ENCODE measurements at regions not wholly inside any gene's neighbourhood (a gene's known extent, or its start where the extent isn't known, plus 50 kb on each side); places are given as distances from the start of the nearest gene placed in this dataset.

DNA sequence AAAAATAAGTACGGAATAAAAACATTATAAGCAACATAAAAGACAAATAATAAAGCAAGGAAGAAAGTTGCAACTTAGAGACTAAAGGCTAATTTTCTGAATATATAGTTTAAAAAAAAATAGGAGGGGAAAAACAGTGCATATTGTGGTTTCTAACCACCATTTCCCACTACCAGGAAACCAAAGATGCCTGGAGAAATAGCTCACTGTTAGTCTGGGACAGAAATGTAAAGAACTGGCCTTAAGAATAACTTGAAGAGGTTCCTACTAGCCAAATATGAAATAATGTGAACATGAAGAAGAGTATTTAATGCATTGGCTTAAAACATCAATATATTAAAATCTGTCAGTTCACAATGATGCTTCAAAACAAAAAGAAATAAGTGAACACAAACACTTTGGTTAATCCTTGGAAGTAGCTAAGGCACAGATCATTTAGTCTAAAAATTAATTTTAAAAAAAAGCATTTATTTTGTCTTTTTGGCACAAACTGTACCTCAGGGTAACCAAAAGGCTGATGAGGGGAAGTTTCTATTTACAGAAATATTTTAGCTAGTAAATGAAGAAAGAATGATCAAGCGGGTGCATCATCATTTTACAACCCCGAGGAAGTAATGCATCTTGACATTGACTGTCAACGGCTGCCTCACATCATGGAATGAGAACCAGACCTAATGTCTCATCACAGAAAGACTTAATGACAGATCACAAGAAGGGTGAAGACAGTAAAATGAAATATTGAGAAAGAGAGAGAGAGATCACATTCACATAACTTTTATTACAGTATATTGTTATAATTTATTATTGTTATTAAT is 297.2 kb upstream of the LDB2 start:
- peaks cover 0 to 5% of the 10 kb centered on the region in 2 donors for H3K9me3 Mint-ChIP-seq
- no peaks in the 10 kb centered on the region for H3K4me1 Mint-ChIP-seq
- no peak overlapping the region for H3K4me3 Mint-ChIP-seq
- DNase-seq (no peak), ATAC-seq (no peak)
- H3K27me3 Mint-ChIP-seq, result no peaks in the 10 kb centered on the region
- no peak overlapping the region for H3K27ac Mint-ChIP-seq

DNA sequence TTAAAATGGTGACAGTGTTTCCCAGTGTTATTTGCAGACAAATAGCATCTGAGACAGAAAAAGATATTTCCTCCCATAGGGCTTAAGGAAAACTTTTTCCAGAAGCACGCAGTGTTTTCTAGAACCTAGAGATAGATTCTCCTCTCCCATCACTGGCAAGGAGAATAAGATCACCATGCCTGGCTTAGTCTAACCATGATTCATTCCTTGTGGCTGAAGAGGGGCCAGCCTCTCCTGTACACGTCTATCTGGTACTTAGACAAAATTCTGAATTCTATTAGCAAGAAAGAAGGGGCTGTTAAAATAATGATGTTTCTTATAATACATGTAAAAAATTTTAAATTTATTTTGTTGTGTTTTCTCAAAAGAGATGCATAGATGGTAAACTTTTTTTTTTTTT is 296.1 kb upstream of the LDB2 start:
- ATAC-seq (no peak), DNase-seq (no peak)
- Mint-ChIP-seq H3K27ac (no peak overlapping the region), H3K27me3 (no peaks in the 10 kb centered on the region), H3K4me1 (no peaks in the 10 kb centered on the region), H3K9me3 (peaks cover 5 to 8% of the 10 kb centered on the region in 2 donors), H3K4me3 (no peak overlapping the region)

DNA sequence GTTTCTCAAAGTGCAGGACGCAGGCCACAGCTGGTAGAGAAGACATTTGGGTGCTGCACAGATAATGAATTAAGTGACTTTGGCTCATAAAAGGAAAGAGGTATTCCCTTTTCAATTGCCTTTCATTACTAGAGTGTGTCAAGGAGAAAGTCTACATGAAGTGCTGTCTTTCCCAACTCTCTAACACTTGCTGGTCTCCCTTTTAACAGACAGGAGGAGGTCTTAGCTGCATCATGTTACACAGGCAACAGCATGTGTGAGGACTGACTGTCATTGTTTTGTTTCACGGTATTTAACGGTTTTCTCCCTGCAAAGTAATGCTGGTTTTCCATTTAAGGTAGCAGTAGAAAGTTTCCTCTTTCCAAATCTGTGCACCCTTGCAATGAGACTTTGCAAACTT is 291.3 kb upstream of the LDB2 start:
- no peak for ATAC-seq
- no peak for DNase-seq
- no peaks in the 10 kb centered on the region for H3K4me1 Mint-ChIP-seq
- H3K9me3 Mint-ChIP-seq, result peaks cover 0 to 18% of the 10 kb centered on the region in 2 donors
- peaks cover 11% of the 10 kb centered on the region for H3K27me3 Mint-ChIP-seq
- no peak overlapping the region for H3K4me3 Mint-ChIP-seq
- no peak overlapping the region for H3K27ac Mint-ChIP-seq

DNA sequence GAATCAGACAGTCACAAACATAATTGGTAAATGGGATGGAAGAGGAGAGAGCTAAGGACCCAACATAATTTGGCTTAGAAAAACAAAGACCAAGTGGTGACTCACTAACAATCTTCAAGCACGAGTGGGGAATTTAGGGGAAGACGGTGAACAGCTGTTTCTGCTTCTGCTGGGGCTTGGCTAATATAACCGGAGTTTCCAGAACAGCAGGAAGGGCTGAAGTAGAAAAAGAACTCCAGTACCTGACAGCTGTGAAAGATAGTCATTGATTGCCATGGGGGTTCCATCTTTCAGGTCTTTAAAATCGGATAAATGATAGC is 290.9 kb upstream of the LDB2 start:
- peaks cover 11% of the 10 kb centered on the region for H3K27me3 Mint-ChIP-seq
- no peak overlapping the region for H3K27ac Mint-ChIP-seq
- ATAC-seq (no peak), DNase-seq (no peak)
- H3K4me1 Mint-ChIP-seq, result no peaks in the 10 kb centered on the region
- H3K9me3 Mint-ChIP-seq, result peaks cover 1 to 18% of the 10 kb centered on the region in 2 donors
- no peak overlapping the region for H3K4me3 Mint-ChIP-seq

DNA sequence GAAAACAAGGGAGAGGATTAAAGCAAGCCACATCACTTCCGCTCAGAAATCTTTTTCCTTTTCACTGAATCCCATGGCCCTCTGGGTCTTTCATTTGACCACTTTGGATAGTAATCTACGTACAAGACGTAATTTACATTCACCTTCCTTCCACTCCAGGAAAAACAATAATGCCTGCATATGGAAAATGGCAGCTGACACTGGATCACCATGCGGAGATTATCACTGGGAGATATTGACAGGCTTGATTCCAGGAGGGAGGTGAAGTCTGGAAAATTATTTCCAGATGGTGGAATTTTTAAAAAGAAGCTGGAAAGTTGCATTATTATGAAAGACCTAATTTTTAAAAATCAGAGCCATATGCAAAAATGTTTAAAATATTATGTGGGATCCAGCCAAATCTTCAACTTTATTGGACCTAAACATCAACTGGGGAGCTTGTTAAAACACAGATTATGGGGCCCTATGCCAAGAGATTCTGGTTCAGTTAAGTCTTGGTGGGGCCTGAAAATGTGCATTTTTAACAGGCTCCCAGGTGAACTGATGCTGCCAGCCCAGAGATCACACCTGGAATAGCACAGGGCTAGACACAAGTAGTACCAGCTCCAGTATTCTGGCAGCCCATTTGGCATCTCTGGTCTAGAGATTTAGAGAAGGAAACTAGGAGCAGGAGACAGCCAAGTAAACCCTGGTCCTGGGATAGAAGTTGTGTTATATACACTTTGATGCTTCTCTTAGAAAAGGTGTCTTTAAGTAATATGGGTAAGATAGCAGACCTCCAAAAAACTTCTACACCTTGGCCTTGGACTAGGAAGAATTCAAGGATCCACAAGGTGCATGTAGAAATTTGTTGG is 290.3 kb upstream of the LDB2 start:
- H3K4me3 Mint-ChIP-seq, result no peak overlapping the region
- DNase-seq, result no peak
- H3K9me3 Mint-ChIP-seq, result peaks cover 3 to 18% of the 10 kb centered on the region in 2 donors
- H3K27ac Mint-ChIP-seq, result no peak overlapping the region
- no peaks in the 10 kb centered on the region for H3K4me1 Mint-ChIP-seq
- no peak for ATAC-seq
- peaks cover 11% of the 10 kb centered on the region for H3K27me3 Mint-ChIP-seq

DNA sequence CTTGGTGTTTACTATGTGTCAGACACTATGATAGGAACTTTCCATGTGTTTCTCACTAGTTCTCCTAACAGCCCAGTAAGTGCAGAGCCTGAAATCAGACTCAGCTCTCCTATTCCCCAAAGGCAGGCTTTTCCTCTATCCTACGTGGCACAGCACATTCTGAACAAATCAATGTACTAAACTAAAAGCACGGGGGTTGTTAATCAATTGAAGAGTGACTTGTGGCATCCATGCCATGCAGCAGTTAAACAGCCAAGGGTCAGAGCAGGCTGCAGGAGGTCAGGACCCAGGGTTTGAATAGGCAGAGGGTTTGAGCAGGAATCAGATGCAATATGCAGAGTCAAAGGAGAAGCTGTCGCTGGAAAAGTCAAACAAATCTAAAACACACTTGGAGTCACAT is 289.7 kb upstream of the LDB2 start:
- H3K9me3 Mint-ChIP-seq, result peaks cover 3 to 18% of the 10 kb centered on the region in 2 donors
- H3K4me1 Mint-ChIP-seq, result no peaks in the 10 kb centered on the region
- H3K4me3 Mint-ChIP-seq, result no peak overlapping the region
- no peak overlapping the region for H3K27ac Mint-ChIP-seq
- no peak for DNase-seq
- no peak for ATAC-seq
- H3K27me3 Mint-ChIP-seq, result peaks cover 11% of the 10 kb centered on the region

DNA sequence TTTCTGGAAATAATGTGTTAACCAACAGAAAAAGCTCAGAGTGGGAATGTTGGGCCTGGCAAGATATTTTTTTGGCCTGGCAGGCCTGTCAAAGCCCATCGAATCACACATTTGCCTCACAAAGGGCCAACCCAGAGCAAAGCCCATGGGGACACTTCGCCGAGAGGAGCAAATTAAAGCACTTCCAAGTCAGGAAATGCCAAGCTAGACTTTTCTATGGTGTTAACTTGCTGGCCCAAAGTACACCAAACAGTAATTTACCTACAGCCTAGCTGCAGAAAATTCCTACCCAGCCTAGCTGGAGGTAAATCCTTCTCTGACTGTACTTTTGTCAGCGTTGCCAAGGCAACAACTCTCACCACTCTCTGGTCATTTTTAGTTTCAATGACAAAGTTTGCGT is 288.6 kb upstream of the LDB2 start:
- Mint-ChIP-seq H3K9me3 (peaks cover 3 to 18% of the 10 kb centered on the region in 2 donors), H3K27me3 (peaks cover 11% of the 10 kb centered on the region), H3K4me3 (no peak overlapping the region), H3K27ac (no peak overlapping the region), H3K4me1 (no peaks in the 10 kb centered on the region)
- ATAC-seq (no peak), DNase-seq (no peak)

DNA sequence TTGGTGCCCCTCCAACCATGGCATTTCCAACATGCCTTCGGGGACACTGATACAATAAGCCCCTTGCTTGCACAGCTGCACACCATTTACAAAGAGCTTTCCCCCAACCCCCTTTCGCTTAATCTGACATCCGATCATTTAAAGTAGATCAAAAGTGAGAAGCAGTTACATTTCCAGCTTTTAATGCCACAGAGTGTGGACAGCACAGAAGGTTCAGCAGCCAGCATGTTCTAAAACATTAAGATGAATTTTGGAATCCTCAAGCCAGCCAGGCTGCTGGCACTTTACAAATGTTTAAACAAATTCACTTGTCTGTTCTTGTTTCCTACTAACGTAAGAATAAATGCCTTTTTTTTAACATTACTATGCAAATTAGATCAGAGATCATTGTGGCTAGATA is 284.4 kb upstream of the LDB2 start:
- no peak overlapping the region for H3K4me3 Mint-ChIP-seq

DNA sequence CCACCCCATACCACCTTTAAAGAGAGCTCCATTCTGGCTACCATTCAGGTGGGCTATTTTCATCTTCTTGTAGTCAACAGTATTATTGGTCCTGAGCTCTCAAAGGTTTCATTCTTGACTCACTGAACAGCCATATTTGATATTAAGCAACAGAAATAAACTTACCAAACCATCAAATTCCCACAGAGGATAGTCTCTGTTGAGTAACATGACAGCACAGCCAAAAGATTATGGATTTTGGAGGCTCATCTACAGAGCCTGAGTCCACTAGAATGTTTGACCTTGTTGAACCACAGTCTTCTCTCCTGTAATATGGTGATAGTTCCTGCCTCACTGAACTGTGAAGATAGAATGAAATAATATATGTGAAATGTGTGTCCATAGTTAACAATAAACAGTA is 276.3 kb upstream of the LDB2 start:
- Mint-ChIP-seq H3K4me3 (no peak overlapping the region), H3K27ac (no peak overlapping the region), H3K4me1 (no peaks in the 10 kb centered on the region), H3K27me3 (peaks cover 6% of the 10 kb centered on the region), H3K9me3 (no peaks in the 10 kb centered on the region)
- no peak for ATAC-seq
- DNase-seq, result no peak

More for the DNA sequence above, 284.4 kb upstream of the LDB2 start:
- peaks cover 4% of the 10 kb centered on the region for H3K27me3 Mint-ChIP-seq
- no peaks in the 10 kb centered on the region for H3K4me1 Mint-ChIP-seq
- ATAC-seq (no peak), DNase-seq (no peak)
- H3K27ac Mint-ChIP-seq, result no peak overlapping the region
- H3K9me3 Mint-ChIP-seq, result peaks cover 3 to 4% of the 10 kb centered on the region in 2 donors

DNA sequence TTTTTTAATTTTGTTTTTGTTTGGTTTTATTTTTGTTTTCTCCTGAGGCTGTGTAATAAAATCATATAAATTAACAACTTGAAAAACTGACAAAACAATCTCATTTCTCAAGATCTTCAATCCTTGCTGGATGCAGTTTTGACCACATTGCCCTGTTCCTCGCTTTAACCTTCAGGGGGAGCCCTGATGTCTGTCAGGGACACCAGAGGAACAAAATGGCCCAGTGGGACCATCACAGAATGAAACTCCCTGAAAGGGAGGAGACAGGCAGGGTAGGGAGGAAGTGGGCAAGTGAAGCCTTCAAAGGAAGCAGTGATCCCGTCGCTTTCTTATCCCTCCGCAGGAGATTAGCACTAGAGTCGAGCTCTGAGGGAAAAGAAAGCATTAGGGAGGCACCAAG is 274.9 kb upstream of the LDB2 start:
- Mint-ChIP-seq H3K9me3 (no peaks in the 10 kb centered on the region), H3K4me1 (no peaks in the 10 kb centered on the region), H3K27me3 (peaks cover 14% of the 10 kb centered on the region), H3K27ac (no peak overlapping the region), H3K4me3 (no peak overlapping the region)
- no peak for ATAC-seq
- no peak for DNase-seq

DNA sequence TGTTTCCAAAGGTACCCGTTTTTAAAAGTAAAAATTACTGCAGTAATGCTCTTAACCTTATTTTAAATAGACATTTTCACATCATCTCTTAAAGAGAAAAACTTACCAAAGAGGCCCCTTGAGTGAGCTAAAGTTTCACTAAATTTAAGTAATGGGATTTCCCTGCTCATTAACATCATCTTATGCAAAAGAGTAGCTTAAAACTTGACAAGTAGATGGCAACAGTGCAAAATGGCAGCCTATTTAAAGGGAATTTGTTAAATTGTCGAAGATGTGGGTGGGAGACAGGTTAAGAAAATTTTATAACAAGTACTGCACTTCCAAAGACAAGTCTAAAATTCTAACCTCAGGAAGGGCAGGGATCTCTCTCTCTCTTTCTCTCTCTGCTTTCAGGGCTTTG is 271.7 kb upstream of the LDB2 start:
- H3K27ac Mint-ChIP-seq, result no peak overlapping the region
- H3K27me3 Mint-ChIP-seq, result peaks cover 18% of the 10 kb centered on the region
- H3K4me3 Mint-ChIP-seq, result no peak overlapping the region
- no peak for DNase-seq
- no peaks in the 10 kb centered on the region for H3K4me1 Mint-ChIP-seq
- no peak for ATAC-seq
- H3K9me3 Mint-ChIP-seq, result no peaks in the 10 kb centered on the region

DNA sequence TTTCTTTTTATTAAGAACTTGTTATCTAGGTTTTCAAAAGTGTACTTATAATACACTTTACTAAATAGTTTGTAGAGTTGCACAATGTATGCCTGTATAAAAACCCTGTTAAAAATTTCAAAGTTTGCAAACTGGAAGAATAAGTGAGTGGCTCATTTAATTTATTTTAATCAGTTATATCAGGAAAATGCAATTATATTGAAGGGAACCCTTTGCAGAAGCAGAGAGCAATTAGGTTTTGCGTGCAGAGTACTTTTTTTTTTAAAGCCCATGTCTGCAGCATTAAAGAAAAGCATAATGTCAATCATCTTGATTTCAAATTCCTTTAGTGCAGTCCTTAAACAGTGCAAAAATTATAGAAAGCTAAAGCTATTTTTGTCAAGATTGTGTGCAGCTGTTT is 271.3 kb upstream of the LDB2 start:
- no peak for ATAC-seq
- DNase-seq, result no peak
- peaks cover 18% of the 10 kb centered on the region for H3K27me3 Mint-ChIP-seq
- H3K4me1 Mint-ChIP-seq, result no peaks in the 10 kb centered on the region
- no peak overlapping the region for H3K27ac Mint-ChIP-seq
- no peak overlapping the region for H3K4me3 Mint-ChIP-seq
- no peaks in the 10 kb centered on the region for H3K9me3 Mint-ChIP-seq

DNA sequence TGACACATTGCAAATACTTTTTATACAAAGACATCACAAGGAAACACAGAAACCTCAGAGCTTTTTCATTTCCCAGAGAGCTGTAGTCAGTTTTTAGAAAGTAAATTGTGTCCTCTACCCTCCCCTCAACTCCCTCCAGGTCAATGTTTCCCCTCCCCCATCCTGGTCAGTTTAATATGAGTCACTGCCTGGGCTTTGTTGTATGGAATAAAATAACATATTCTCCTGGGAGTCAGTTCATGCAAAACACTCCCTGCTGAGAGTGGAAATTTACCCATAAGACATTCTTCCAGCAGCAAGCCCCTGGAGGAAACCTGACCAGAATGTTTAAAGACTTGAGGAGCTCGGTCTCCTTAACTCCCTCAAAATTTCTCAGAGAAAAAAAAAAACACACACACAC is 270.1 kb upstream of the LDB2 start:
- Mint-ChIP-seq H3K27ac (no peak overlapping the region), H3K9me3 (peaks cover 0 to 9% of the 10 kb centered on the region in 2 donors), H3K27me3 (peaks cover 28% of the 10 kb centered on the region), H3K4me1 (no peaks in the 10 kb centered on the region), H3K4me3 (no peak overlapping the region)
- ATAC-seq (no peak), DNase-seq (no peak)

DNA sequence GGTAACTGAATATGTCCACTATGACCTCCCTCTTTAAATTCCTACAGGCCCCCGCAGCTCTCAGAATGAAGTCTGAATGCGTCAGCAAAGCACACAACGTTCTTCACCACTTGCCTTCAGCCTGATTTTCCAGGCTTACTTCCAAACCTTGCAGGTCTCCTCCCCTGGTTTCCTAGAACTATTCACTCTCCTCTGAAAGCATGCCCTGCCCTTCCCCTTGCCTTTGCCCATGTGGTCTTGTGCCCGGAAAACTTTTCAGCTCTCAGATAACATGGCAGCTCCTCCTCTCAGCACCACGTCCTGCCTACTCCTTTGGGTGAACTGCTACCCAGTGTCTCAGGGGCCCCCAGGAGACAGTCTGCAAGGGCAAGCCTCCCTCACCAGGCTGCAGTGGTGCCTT is 268.5 kb upstream of the LDB2 start:
- Mint-ChIP-seq H3K9me3 (peaks cover 0 to 25% of the 10 kb centered on the region in 2 donors), H3K27ac (no peak overlapping the region), H3K4me1 (no peaks in the 10 kb centered on the region), H3K4me3 (no peak overlapping the region), H3K27me3 (peaks cover 32% of the 10 kb centered on the region)
- DNase-seq, result no peak
- ATAC-seq, result no peak

DNA sequence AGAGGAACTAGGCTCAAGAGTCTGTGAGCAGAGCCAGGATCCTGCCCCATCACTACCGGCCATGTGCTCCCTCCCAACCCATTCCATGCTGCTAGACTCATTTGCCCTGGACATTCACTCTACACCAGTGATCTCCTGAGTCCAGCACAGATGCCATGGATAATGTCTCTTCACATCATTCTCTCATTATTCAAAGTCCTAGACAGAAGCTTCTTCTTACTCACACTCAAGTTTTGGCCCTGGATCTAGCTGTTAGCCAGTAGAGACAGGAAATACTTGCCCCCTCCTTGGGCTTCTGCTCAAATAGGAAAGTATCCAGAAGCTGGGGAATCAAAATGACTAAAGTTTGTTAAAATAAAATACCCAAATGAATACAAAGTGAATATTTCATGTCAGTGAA is 266.8 kb upstream of the LDB2 start:
- H3K9me3 Mint-ChIP-seq, result peaks cover 5 to 42% of the 10 kb centered on the region in 2 donors
- no peak overlapping the region for H3K27ac Mint-ChIP-seq
- DNase-seq, result no peak
- H3K4me3 Mint-ChIP-seq, result no peak overlapping the region
- peaks cover 32% of the 10 kb centered on the region for H3K27me3 Mint-ChIP-seq
- H3K4me1 Mint-ChIP-seq, result peaks cover 10% of the 10 kb centered on the region
- no peak for ATAC-seq

DNA sequence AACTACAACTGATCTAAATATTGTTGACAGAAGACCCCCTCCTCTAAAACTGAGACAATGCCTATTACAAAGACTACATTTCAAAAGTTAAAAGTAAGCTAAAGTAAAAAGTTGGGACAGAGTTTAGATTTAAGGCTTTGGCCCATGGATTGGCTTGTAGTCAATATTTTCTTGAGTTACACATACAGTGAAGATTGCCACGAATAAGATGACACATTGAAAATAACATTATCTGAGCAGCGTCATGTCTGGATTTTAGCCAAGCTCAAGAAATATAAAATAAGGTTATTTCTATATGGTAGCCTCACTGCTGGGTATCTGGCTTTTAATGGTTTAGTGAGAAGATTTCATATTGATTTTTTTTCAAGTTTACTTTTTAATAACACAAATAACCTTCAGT is 266.2 kb upstream of the LDB2 start:
- peaks cover 10% of the 10 kb centered on the region for H3K4me1 Mint-ChIP-seq
- peaks cover 5 to 48% of the 10 kb centered on the region in 2 donors for H3K9me3 Mint-ChIP-seq
- DNase-seq (no peak), ATAC-seq (no peak)
- peaks cover 32% of the 10 kb centered on the region for H3K27me3 Mint-ChIP-seq
- no peak overlapping the region for H3K4me3 Mint-ChIP-seq
- no peak overlapping the region for H3K27ac Mint-ChIP-seq
